HuH-7 (cell line): ENCODE measurements at regions not wholly inside any gene's neighbourhood (a gene's known extent, or its start where the extent isn't known, plus 50 kb on each side); places are given as distances from the start of the nearest gene placed in this dataset.

Experiments
- DNase-seq: peaks from one replicate; pipeline ENCODE4 v3.0.0; 2011; ENCODE audit warnings: low spot score

- no peak for DNase-seq
Observed at GRCh38 chr4:133467290-133467947, 318.3 kb downstream of the PCDH10 start.

GRCh38 chr4:133465022-133465421 is 315.9 kb downstream of the PCDH10 start:
- DNase-seq: no peak

- no peak for DNase-seq
Observed at GRCh38 chr4:133464311-133464710, 315.2 kb downstream of the PCDH10 start.

GRCh38 chr4:133452678-133453077 is 303.6 kb downstream of the PCDH10 start:
- no peak for DNase-seq

GRCh38 chr4:133450813-133451212 is 301.7 kb downstream of the PCDH10 start:
- DNase-seq: no peak

GRCh38 chr4:133440404-133440803 is 291.3 kb downstream of the PCDH10 start:
- DNase-seq: no peak

GRCh38 chr4:133439830-133440229 is 290.7 kb downstream of the PCDH10 start:
- DNase-seq: no peak

GRCh38 chr4:133424605-133425004 is 275.5 kb downstream of the PCDH10 start:
- DNase-seq: no peak

- DNase-seq: no peak
Observed at GRCh38 chr4:133403913-133404312, 254.8 kb downstream of the PCDH10 start.

- DNase-seq: no peak
Observed at GRCh38 chr4:133402616-133403015, 253.5 kb downstream of the PCDH10 start.

- no peak for DNase-seq
Observed at GRCh38 chr4:133394971-133395627, 246.0 kb downstream of the PCDH10 start.

- no peak for DNase-seq
Observed at GRCh38 chr4:133390198-133390855, 241.2 kb downstream of the PCDH10 start.

GRCh38 chr4:133389029-133389428 is 239.9 kb downstream of the PCDH10 start:
- no peak for DNase-seq

- DNase-seq: no peak
Observed at GRCh38 chr4:133385161-133385954, 236.3 kb downstream of the PCDH10 start.

GRCh38 chr4:133379681-133380438 is 230.8 kb downstream of the PCDH10 start:
- DNase-seq: no peak

GRCh38 chr4:133377286-133377685 is 228.2 kb downstream of the PCDH10 start:
- DNase-seq: no peak

GRCh38 chr4:133372699-133373098 is 223.6 kb downstream of the PCDH10 start:
- no peak for DNase-seq

GRCh38 chr4:133355633-133356032 is 206.5 kb downstream of the PCDH10 start:
- DNase-seq: no peak

GRCh38 chr4:133347409-133347808 is 198.3 kb downstream of the PCDH10 start:
- DNase-seq: no peak

- no peak for DNase-seq
Observed at GRCh38 chr4:133324491-133324890, 175.4 kb downstream of the PCDH10 start.

- no peak for DNase-seq
Observed at GRCh38 chr4:133323670-133324069, 174.6 kb downstream of the PCDH10 start.
